ENCODE measurements at regions not wholly inside any gene's neighbourhood (a gene's known extent, or its start where the extent isn't known, plus 50 kb on each side); places are given as distances from the start of the nearest gene placed in this dataset.

GRCh38 chr1:14511796-14512585, 86.5 kb upstream of the KAZN start:
- H3K27me3 ChIP-seq = no peaks in the 10 kb centered on the region
- no peaks in the 10 kb centered on the region for H3K36me3 ChIP-seq
- DNase-seq = no peak
- H3K4me3 ChIP-seq = no peak overlapping the region
- H3K9me3 ChIP-seq = peaks cover 3% of the 10 kb centered on the region; the same call in 1 of the 2 replicates

- H3K36me3 ChIP-seq = no peaks in the 10 kb centered on the region
- no peaks in the 10 kb centered on the region for H3K27me3 ChIP-seq
- DNase-seq = no peak
- H3K9me3 ChIP-seq = peaks cover 3% of the 10 kb centered on the region; the same call in 1 of the 2 replicates
- no peak overlapping the region for H3K4me3 ChIP-seq
These were observed 85.4 kb upstream of the KAZN start for GRCh38 chr1:14513111-14513510.

- H3K27me3 ChIP-seq = no peaks in the 10 kb centered on the region
- H3K4me3 ChIP-seq = no peak overlapping the region
- DNase-seq = no peak
These were observed 83.7 kb upstream of the KAZN start for GRCh38 chr1:14514739-14515138.

GRCh38 chr1:14516974-14517840, 81.3 kb upstream of the KAZN start:
- H3K36me3 ChIP-seq = no peaks in the 10 kb centered on the region
- H3K9me3 ChIP-seq = peaks cover 3% of the 10 kb centered on the region; the same call in 1 of the 2 replicates
- peak; percentile 87 for DNase-seq
- no peaks in the 10 kb centered on the region for H3K27me3 ChIP-seq
- no peak overlapping the region for H3K4me3 ChIP-seq

More at GRCh38 chr1:14514739-14515138, 83.7 kb upstream of the KAZN start:
- Histone ChIP-seq H3K9me3 (peaks cover 3% of the 10 kb centered on the region; the same call in 1 of the 2 replicates), H3K36me3 (no peaks in the 10 kb centered on the region)

GRCh38 chr1:14517841-14518180, 80.7 kb upstream of the KAZN start:
- no peak for DNase-seq
- no peaks in the 10 kb centered on the region for H3K27me3 ChIP-seq
- H3K9me3 ChIP-seq = peaks cover 3% of the 10 kb centered on the region; the same call in 1 of the 2 replicates
- H3K4me3 ChIP-seq = no peak overlapping the region
- no peaks in the 10 kb centered on the region for H3K36me3 ChIP-seq

- no peak overlapping the region for H3K4me3 ChIP-seq
- no peaks in the 10 kb centered on the region for H3K36me3 ChIP-seq
- peaks cover 3% of the 10 kb centered on the region; the same call in 1 of the 2 replicates for H3K9me3 ChIP-seq
- H3K27me3 ChIP-seq = no peaks in the 10 kb centered on the region
- DNase-seq = peak; percentile 57
These were observed 78.5 kb upstream of the KAZN start for GRCh38 chr1:14519976-14520375.

- peaks cover 3% of the 10 kb centered on the region; the same call in 1 of the 2 replicates for H3K9me3 ChIP-seq
- H3K27me3 ChIP-seq = no peaks in the 10 kb centered on the region
- no peak for DNase-seq
- H3K36me3 ChIP-seq = no peaks in the 10 kb centered on the region
- H3K4me3 ChIP-seq = no peak overlapping the region
These were observed 77.8 kb upstream of the KAZN start for GRCh38 chr1:14520514-14521163.

GRCh38 chr1:14521622-14522021, 76.9 kb upstream of the KAZN start:
- DNase-seq = no peak

GRCh38 chr1:14522077-14522925, 76.2 kb upstream of the KAZN start:
- Histone ChIP-seq H3K27me3 (no peaks in the 10 kb centered on the region), H3K9me3 (no peaks in the 10 kb centered on the region), H3K36me3 (no peaks in the 10 kb centered on the region), H3K4me3 (no peak overlapping the region)
- DNase-seq = no peak

More at GRCh38 chr1:14521622-14522021, 76.9 kb upstream of the KAZN start:
- Histone ChIP-seq H3K36me3 (no peaks in the 10 kb centered on the region), H3K9me3 (peaks cover under 1% of the 10 kb centered on the region; the same call in 1 of the 2 replicates), H3K4me3 (no peak overlapping the region), H3K27me3 (no peaks in the 10 kb centered on the region)

- Histone ChIP-seq H3K27me3 (no peaks in the 10 kb centered on the region), H3K9me3 (no peaks in the 10 kb centered on the region), H3K36me3 (no peaks in the 10 kb centered on the region), H3K4me3 (no peak overlapping the region)
- peak; percentile 33 for DNase-seq
These were observed 75.6 kb upstream of the KAZN start for GRCh38 chr1:14522926-14523241.

- no peak for DNase-seq
- Histone ChIP-seq H3K9me3 (no peaks in the 10 kb centered on the region), H3K4me3 (no peak overlapping the region), H3K27me3 (no peaks in the 10 kb centered on the region), H3K36me3 (no peaks in the 10 kb centered on the region)
These were observed 73.5 kb upstream of the KAZN start for GRCh38 chr1:14524826-14525636.

- no peak for DNase-seq
- no peaks in the 10 kb centered on the region for H3K36me3 ChIP-seq
- H3K27me3 ChIP-seq = no peaks in the 10 kb centered on the region
- H3K4me3 ChIP-seq = no peak overlapping the region
- H3K9me3 ChIP-seq = no peaks in the 10 kb centered on the region; the same call in 1 of the 2 replicates
These were observed 69.0 kb upstream of the KAZN start for GRCh38 chr1:14529475-14529874.

- Histone ChIP-seq H3K9me3 (no peaks in the 10 kb centered on the region; the same call in 1 of the 2 replicates), H3K27me3 (no peaks in the 10 kb centered on the region), H3K4me3 (no peak overlapping the region), H3K36me3 (no peaks in the 10 kb centered on the region)
- no peak for DNase-seq
These were observed 67.0 kb upstream of the KAZN start for GRCh38 chr1:14531519-14531918.

- Histone ChIP-seq H3K9me3 (no peaks in the 10 kb centered on the region; the same call in none of the 2 replicates), H3K27me3 (no peaks in the 10 kb centered on the region), H3K4me3 (no peak overlapping the region), H3K36me3 (no peaks in the 10 kb centered on the region)
- no peak for DNase-seq
These were observed 62.7 kb upstream of the KAZN start for GRCh38 chr1:14535619-14536355.

GRCh38 chr1:14538335-14538734, 60.1 kb upstream of the KAZN start:
- H3K36me3 ChIP-seq = no peaks in the 10 kb centered on the region
- H3K4me3 ChIP-seq = no peak overlapping the region
- no peaks in the 10 kb centered on the region; the same call in none of the 2 replicates for H3K9me3 ChIP-seq
- DNase-seq = no peak
- H3K27me3 ChIP-seq = no peaks in the 10 kb centered on the region

All from MG63 (cell line).